Keratinocyte (primary cell): ENCODE measurements at regions not wholly inside any gene's neighbourhood (a gene's known extent, or its start where the extent isn't known, plus 50 kb on each side); places are given as distances from the start of the nearest gene placed in this dataset.

Source experiments
- DNase-seq: peaks from one replicate; pipeline ENCODE4 v3.0.0-alpha.2; 2011; ENCODE audit warnings: low read depth, missing footprints, low spot score
- FAIRE-seq: peaks from 2 replicates; lab custom pipeline; 2011; peaks lifted over from hg19 to GRCh38; lab: Jason Lieb, UNC
- H2AFZ ChIP-seq: 2 replicates; pipeline ENCODE4 v1.6.0; 2012; ENCODE audit warnings: low read length, control low read depth, inconsistent platforms; ENCODE audit not compliant: control insufficient read depth
- H3K27ac ChIP-seq: 2 replicates; pipeline ENCODE4 v1.5.1; 2011; ENCODE audit warnings: low read length; ENCODE audit not compliant: control insufficient read depth, insufficient read depth
- H3K27me3 ChIP-seq: 3 replicates; pipeline ENCODE4 v1.6.0; 2011; ENCODE audit warnings: low read length; ENCODE audit not compliant: control insufficient read depth, insufficient read depth; ENCODE audit errors: extremely low read depth
- H3K36me3 ChIP-seq, 2 experiments: 2 replicates in 1 of 2; 3 replicates in 1 of 2; pipeline ENCODE4 v1.5.1; 2011; ENCODE audit warnings: low read length in 2 of 2, mild to moderate bottlenecking in 1 of 2; ENCODE audit not compliant: control insufficient read depth in 2 of 2, insufficient read depth in 2 of 2; ENCODE audit errors: extremely low read depth in 1 of 2
- H3K4me1 ChIP-seq: 3 replicates; pipeline ENCODE4 v1.5.1; 2011; ENCODE audit warnings: low read length; ENCODE audit not compliant: control insufficient read depth, insufficient read depth; ENCODE audit errors: extremely low read depth
- H3K4me2 ChIP-seq: 3 replicates; pipeline ENCODE4 v1.6.0; 2011; ENCODE audit warnings: low read depth, low read length; ENCODE audit not compliant: control insufficient read depth, insufficient read depth; ENCODE audit errors: extremely low read depth
- H3K4me3 ChIP-seq, 3 experiments: fragments of 200-600 bp in 1 of 3; sonication (generic) in 1 of 3; 2 replicates in 2 of 3; 3 replicates in 1 of 3; pipeline ENCODE4 v1.5.1; 2011 to 2016; ENCODE audit warnings: low read length in 3 of 3, mild to moderate bottlenecking in 3 of 3, control low read depth in 2 of 3, inconsistent platforms in 1 of 3, low read depth in 1 of 3, mixed read lengths in 1 of 3, mixed run types in 1 of 3, moderate library complexity in 1 of 3; ENCODE audit not compliant: control insufficient read depth in 2 of 3, insufficient read depth in 2 of 3; ENCODE audit errors: extremely low read depth in 1 of 3
- H3K79me2 ChIP-seq: 2 replicates; pipeline ENCODE4 v1.6.0; 2012; ENCODE audit warnings: low read length; ENCODE audit not compliant: control insufficient read depth, insufficient read depth
- H3K9ac ChIP-seq: 3 replicates; pipeline ENCODE4 v1.6.0; 2011; ENCODE audit warnings: low read length; ENCODE audit not compliant: control insufficient read depth, insufficient read depth; ENCODE audit errors: extremely low read depth
- H3K9me1 ChIP-seq: 3 replicates; pipeline ENCODE4 v1.6.0; 2011; ENCODE audit warnings: low read length; ENCODE audit not compliant: control insufficient read depth, insufficient read depth; ENCODE audit errors: extremely low read depth
- H3K9me3 ChIP-seq: 2 replicates; pipeline ENCODE4 v1.5.1; 2012; ENCODE audit warnings: low read depth, low read length; ENCODE audit not compliant: control insufficient read depth
- H4K20me1 ChIP-seq: 3 replicates; pipeline ENCODE4 v1.6.0; 2011; ENCODE audit warnings: low read length; ENCODE audit not compliant: control insufficient read depth, insufficient read depth; ENCODE audit errors: extremely low read depth
- EZH2 ChIP-seq: IDR thresholded peaks from one replicate; pipeline ENCODE4 v1.6.1; 2012; ENCODE audit warnings: inconsistent platforms, mild to moderate bottlenecking, low read length, moderate library complexity
- dilution Hi-C: fragments of 300-500 bp; cut with MboI; formaldehyde crosslinking; loops from one replicate; pipeline ENCODE4 v1.7.0; 2020; ENCODE audit warnings: low sequenced_read_pairs; ENCODE audit not compliant: extremely low pct_ligation_motif_present
- TF ChIP-seq, protein P1 (sequence below), 3 experiments: IDR thresholded peaks in 1 of 3; conservative IDR thresholded peaks in 1 of 3; optimal IDR thresholded peaks in 1 of 3; 2 replicates in 2 of 3; 3 replicates in 1 of 3; pipeline versions ENCODE3 to v1.5.1; 2011; ENCODE audit warnings: low read length in 3 of 3, mild to moderate bottlenecking in 3 of 3, moderate library complexity in 2 of 3, control low read depth in 1 of 3, inconsistent platforms in 1 of 3; ENCODE audit not compliant: insufficient read depth in 2 of 3; ENCODE audit errors: extremely low read depth in 1 of 3

DNA sequence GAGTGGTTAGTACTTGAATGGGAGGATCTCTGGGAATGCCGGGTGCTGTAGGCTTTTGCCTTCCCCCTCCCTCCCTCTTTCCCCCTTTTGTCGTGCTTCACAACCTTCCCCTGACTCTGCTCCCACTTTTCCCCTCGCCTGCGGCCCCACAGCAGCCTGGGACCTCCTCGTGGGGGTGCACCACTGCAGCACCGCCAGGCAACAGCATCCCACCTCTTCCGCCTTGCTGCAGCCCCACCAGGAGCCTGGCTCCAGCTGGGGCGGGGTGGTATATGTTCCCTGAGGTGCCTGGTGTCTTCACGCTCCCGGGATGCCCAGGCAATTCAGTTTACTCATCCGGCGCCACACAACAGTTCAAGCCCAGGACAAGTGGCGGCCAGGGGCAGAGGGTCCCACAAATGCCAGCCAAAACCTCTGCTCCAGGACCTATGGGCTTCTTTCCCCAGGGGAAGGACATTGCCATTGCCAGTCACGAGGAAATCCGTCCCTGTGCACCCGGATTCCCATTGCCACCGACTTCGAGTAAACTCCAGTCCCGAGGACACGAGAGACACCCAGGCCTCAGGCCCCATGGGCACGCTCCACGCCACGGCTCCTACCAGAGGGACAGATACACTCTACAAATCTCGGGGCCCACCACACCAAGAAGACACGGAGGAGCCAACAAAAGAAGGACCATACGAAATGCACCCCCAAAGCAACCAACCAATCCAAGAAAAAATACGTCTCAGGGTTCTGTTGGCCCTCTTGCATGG is 181.7 kb downstream of the ALG10 start:
- Histone ChIP-seq H3K79me2 (no peaks in the 10 kb centered on the region), H3K4me3 (no peak overlapping the region), H3K27ac (no peak overlapping the region), H3K9me1 (no peaks in the 10 kb centered on the region), H3K4me2 (no peak overlapping the region), H3K9me3 (peaks cover 13% of the 10 kb centered on the region), H3K9ac (no peak overlapping the region), H3K27me3 (no peaks in the 10 kb centered on the region), H3K4me1 (no peaks in the 10 kb centered on the region), H4K20me1 (no peaks in the 10 kb centered on the region), H2AFZ (no peak overlapping the region), H3K36me3 (no peaks in the 10 kb centered on the region)
- no peak for TF ChIP-seq EZH2
- TF ChIP-seq, protein P1, sequence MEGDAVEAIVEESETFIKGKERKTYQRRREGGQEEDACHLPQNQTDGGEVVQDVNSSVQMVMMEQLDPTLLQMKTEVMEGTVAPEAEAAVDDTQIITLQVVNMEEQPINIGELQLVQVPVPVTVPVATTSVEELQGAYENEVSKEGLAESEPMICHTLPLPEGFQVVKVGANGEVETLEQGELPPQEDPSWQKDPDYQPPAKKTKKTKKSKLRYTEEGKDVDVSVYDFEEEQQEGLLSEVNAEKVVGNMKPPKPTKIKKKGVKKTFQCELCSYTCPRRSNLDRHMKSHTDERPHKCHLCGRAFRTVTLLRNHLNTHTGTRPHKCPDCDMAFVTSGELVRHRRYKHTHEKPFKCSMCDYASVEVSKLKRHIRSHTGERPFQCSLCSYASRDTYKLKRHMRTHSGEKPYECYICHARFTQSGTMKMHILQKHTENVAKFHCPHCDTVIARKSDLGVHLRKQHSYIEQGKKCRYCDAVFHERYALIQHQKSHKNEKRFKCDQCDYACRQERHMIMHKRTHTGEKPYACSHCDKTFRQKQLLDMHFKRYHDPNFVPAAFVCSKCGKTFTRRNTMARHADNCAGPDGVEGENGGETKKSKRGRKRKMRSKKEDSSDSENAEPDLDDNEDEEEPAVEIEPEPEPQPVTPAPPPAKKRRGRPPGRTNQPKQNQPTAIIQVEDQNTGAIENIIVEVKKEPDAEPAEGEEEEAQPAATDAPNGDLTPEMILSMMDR (optimal IDR thresholded peaks at IDR 0.05 in 1 of 3, IDR thresholded peaks at IDR 0.05 in 1 of 3, conservative IDR thresholded peaks at IDR 0.05 in 1 of 3; ENCODE audit: extremely low read depth in 1 of 3, insufficient read depth in 2 of 3, low read length in 3 of 3): no peak
- FAIRE-seq: no peak
- DNase-seq: no peak
- dilution Hi-C loops: no loop called here

DNA sequence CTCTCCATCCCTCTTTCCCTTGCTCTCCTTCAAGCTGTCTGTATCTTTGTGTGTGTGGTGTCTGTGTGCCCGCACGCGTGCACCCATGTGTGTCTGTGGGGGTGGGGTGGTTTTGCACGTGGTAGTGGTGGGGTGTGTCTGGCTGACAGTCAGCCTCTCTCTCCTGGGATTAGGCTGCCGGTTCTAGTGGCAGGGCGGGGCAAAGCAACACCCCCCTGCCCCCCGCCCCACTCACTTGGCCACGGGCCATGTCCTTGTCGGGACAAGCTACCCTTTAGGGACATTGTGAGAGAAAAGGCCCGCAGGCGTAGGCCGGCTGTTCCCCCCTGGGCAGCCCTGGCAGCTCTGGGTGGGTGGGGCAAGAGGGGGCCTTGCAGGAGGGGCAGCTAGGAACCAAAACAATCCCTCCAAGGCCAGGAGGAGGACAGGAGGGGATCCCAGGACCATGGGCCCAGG is 182.6 kb downstream of the ALG10 start:
- no peak overlapping the region for H3K9ac ChIP-seq
- H3K9me1 ChIP-seq: no peaks in the 10 kb centered on the region
- H3K27ac ChIP-seq: no peak overlapping the region
- dilution Hi-C loops: no loop called here
- H3K36me3 ChIP-seq: no peaks in the 10 kb centered on the region
- H3K4me3 ChIP-seq: no peak overlapping the region
- TF ChIP-seq EZH2: no peak
- TF ChIP-seq, protein P1 (optimal IDR thresholded peaks at IDR 0.05 in 1 of 3, IDR thresholded peaks at IDR 0.05 in 1 of 3, conservative IDR thresholded peaks at IDR 0.05 in 1 of 3; ENCODE audit: extremely low read depth in 1 of 3, insufficient read depth in 2 of 3, low read length in 3 of 3): no peak
- H3K79me2 ChIP-seq: no peaks in the 10 kb centered on the region
- DNase-seq (no peak), FAIRE-seq (no peak)
- no peak overlapping the region for H2AFZ ChIP-seq
- no peak overlapping the region for H3K4me2 ChIP-seq
- peaks cover 13% of the 10 kb centered on the region for H3K9me3 ChIP-seq
- H4K20me1 ChIP-seq: no peaks in the 10 kb centered on the region
- H3K27me3 ChIP-seq: no peaks in the 10 kb centered on the region
- H3K4me1 ChIP-seq: no peaks in the 10 kb centered on the region
